NT2/D1 (cell line): ENCODE measurements at regions not wholly inside any gene's neighbourhood (a gene's known extent, or its start where the extent isn't known, plus 50 kb on each side); places are given as distances from the start of the nearest gene placed in this dataset.

Experiments used
- DNase-seq: peaks from one replicate; pipeline ENCODE4 v3.0.0-alpha.2; 2011; ENCODE audit warnings: low read depth, low spot score
- H3K27me3 ChIP-seq: 2 replicates; pipeline ENCODE4 v1.6.0; 2011; ENCODE audit warnings: mild to moderate bottlenecking; ENCODE audit not compliant: insufficient read length, insufficient read depth
- H3K36me3 ChIP-seq: 2 replicates; pipeline ENCODE4 v1.6.1; 2011; ENCODE audit warnings: mild to moderate bottlenecking, low read length, mixed read lengths; ENCODE audit not compliant: insufficient read depth, insufficient read length
- H3K4me1 ChIP-seq: 2 replicates; pipeline ENCODE4 v1.5.1; 2011; ENCODE audit not compliant: insufficient read depth, insufficient read length
- H3K4me3 ChIP-seq: 2 replicates; pipeline ENCODE4 v1.5.1; 2011; ENCODE audit warnings: low read depth; ENCODE audit not compliant: insufficient read length
- H3K9ac ChIP-seq: 2 replicates; pipeline ENCODE4 v1.6.0; 2011; ENCODE audit warnings: low read depth; ENCODE audit not compliant: insufficient read length
- H3K9me3 ChIP-seq: 2 replicates; pipeline ENCODE4 v1.5.1; 2011; ENCODE audit warnings: mild to moderate bottlenecking, low read length; ENCODE audit not compliant: insufficient read depth
- SUZ12 ChIP-seq: IDR thresholded peaks from 2 replicates; pipeline ENCODE4 v1.6.1; 2011; ENCODE audit not compliant: insufficient read length, insufficient read depth; ENCODE audit errors: extremely low read depth
- YY1 ChIP-seq: IDR thresholded peaks from 2 replicates; pipeline ENCODE4 v1.6.1; 2011; ENCODE audit not compliant: insufficient read length, insufficient read depth
- ZNF274 ChIP-seq: IDR thresholded peaks from 2 replicates; pipeline ENCODE4 v1.6.1; 2011; ENCODE audit warnings: mild to moderate bottlenecking, low read depth, low read length

- H3K36me3 ChIP-seq: no peaks in the 10 kb centered on the region
- no peaks in the 10 kb centered on the region for H3K4me1 ChIP-seq
- no peak for DNase-seq
- H3K9me3 ChIP-seq: no peaks in the 10 kb centered on the region
- no peak overlapping the region for H3K9ac ChIP-seq
- H3K27me3 ChIP-seq: no peaks in the 10 kb centered on the region
- no peak for TF ChIP-seq YY1
- TF ChIP-seq ZNF274: no peak
- TF ChIP-seq SUZ12: no peak
- no peak overlapping the region for H3K4me3 ChIP-seq
Observed at GRCh38 chr2:181785691-181786344, 105.5 kb upstream of the NEUROD1 start.

- no peak overlapping the region for H3K9ac ChIP-seq
- no peaks in the 10 kb centered on the region for H3K36me3 ChIP-seq
- no peaks in the 10 kb centered on the region for H3K9me3 ChIP-seq
- no peaks in the 10 kb centered on the region for H3K4me1 ChIP-seq
- no peak for DNase-seq
- TF ChIP-seq YY1: no peak
- no peak for TF ChIP-seq ZNF274
- TF ChIP-seq SUZ12: no peak
- no peaks in the 10 kb centered on the region for H3K27me3 ChIP-seq
- no peak overlapping the region for H3K4me3 ChIP-seq
Observed at GRCh38 chr2:181786371-181787228, 104.9 kb upstream of the ITPRID2 start.

GRCh38 chr2:181787310-181788048 lies 104.1 kb upstream of the ITPRID2 start:
- TF ChIP-seq YY1 (no peak), ZNF274 (no peak), SUZ12 (no peak)
- DNase-seq: no peak
- no peak overlapping the region for H3K9ac ChIP-seq
- H3K27me3 ChIP-seq: no peaks in the 10 kb centered on the region
- no peak overlapping the region for H3K4me3 ChIP-seq
- no peaks in the 10 kb centered on the region for H3K4me1 ChIP-seq
- no peaks in the 10 kb centered on the region for H3K36me3 ChIP-seq
- no peaks in the 10 kb centered on the region for H3K9me3 ChIP-seq

- no peak for TF ChIP-seq SUZ12
- no peak for TF ChIP-seq YY1
- no peak for TF ChIP-seq ZNF274
Observed at GRCh38 chr2:181788897-181789555, 102.5 kb upstream of the ITPRID2 start.

GRCh38 chr2:181789827-181790448 lies 101.6 kb upstream of the ITPRID2 start:
- no peaks in the 10 kb centered on the region for H3K36me3 ChIP-seq
- no peak for DNase-seq
- H3K4me3 ChIP-seq: no peak overlapping the region
- H3K9ac ChIP-seq: no peak overlapping the region
- 0 out of 2 replicates have a peak, but pooled peaks cover 8% of the 10 kb centered on the region for H3K9me3 ChIP-seq
- H3K27me3 ChIP-seq: no peaks in the 10 kb centered on the region
- no peak for TF ChIP-seq SUZ12
- no peak for TF ChIP-seq ZNF274
- no peak for TF ChIP-seq YY1
- H3K4me1 ChIP-seq: no peaks in the 10 kb centered on the region

More at GRCh38 chr2:181788897-181789555, 102.5 kb upstream of the ITPRID2 start:
- DNase-seq: no peak
- Histone ChIP-seq H3K9ac (no peak overlapping the region), H3K4me1 (no peaks in the 10 kb centered on the region), H3K27me3 (no peaks in the 10 kb centered on the region), H3K4me3 (no peak overlapping the region), H3K36me3 (no peaks in the 10 kb centered on the region), H3K9me3 (0 out of 2 replicates have a peak, but pooled peaks cover 8% of the 10 kb centered on the region)
